Activated T-cell treated with anti-CD3 and anti-CD28 coated beads, Interleukin-2, amount 50 U/mL, for 72 hours (primary cell): ENCODE measurements at regions not wholly inside any gene's neighbourhood (a gene's known extent, or its start where the extent isn't known, plus 50 kb on each side); places are given as distances from the start of the nearest gene placed in this dataset.
A peak's percentile ranks its signal among the peaks of the same experiment; 100 is the strongest.

Experiments
- ATAC-seq, 2 donors: fragments of 150-1000 bp; cut with Tn5 transposase; replicated peaks in 1 of 2; 2 replicates each; pipeline ENCODE4 v1.10.0; 2021; ENCODE audit warnings: moderate library complexity in 2 of 2, mild to moderate bottlenecking in 1 of 2
- DNase-seq, 2 donors: peaks; one replicate each; pipeline ENCODE4 v3.0.0; 2021 to 2022; ENCODE audit warnings: mixed read lengths in 1 of 2
- H3K27ac Mint-ChIP-seq: one replicate; pipeline ENCODE4 v1.8.0; 2022; ENCODE audit warnings: mild to moderate bottlenecking, moderate library complexity, mixed read lengths
- H3K27me3 Mint-ChIP-seq: one replicate; pipeline ENCODE4 v1.8.0; 2022; ENCODE audit warnings: low read depth, mixed read lengths
- H3K36me3 Mint-ChIP-seq, 2 donors: one replicate each; pipeline ENCODE4 v1.8.0; 2022; ENCODE audit warnings: mixed read lengths in 2 of 2, mild to moderate bottlenecking in 1 of 2; ENCODE audit not compliant: insufficient read depth in 2 of 2
- H3K4me1 Mint-ChIP-seq: one replicate; pipeline ENCODE4 v1.8.0; 2022; ENCODE audit warnings: low read depth, mixed read lengths
- H3K4me3 Mint-ChIP-seq, 2 donors: one replicate each; pipeline ENCODE4 v1.8.0; 2022; ENCODE audit warnings: mild to moderate bottlenecking in 2 of 2, mixed read lengths in 2 of 2, moderate library complexity in 2 of 2
- H3K9me3 Mint-ChIP-seq, 2 donors: one replicate each; pipeline ENCODE4 v1.8.0; 2022; ENCODE audit warnings: mixed read lengths in 2 of 2

DNA sequence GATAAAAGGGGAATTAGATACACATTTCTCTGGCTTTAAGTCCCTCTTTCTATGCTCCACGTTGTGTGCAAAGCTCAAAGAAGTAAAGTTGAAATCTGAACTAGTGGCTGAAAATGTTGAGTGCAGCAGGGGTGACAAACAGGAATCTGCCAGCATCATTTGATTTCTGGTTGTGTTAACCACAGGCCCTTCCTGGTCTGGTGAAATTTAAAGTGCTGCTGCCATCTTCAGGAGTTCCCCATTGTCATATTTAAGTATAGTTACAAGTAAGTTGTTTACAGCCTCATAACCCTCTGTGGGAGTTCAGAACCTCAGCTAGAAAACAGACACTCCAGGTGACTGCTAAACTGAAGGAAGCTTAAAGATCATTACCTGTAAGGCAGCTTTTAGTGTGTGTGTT, 90.9 kb upstream of the CCDC196 start:
- DNase-seq = peak; percentile 22 to 30
- Mint-ChIP-seq H3K36me3 (no peaks in the 10 kb centered on the region), H3K4me1 (peaks cover 10% of the 10 kb centered on the region), H3K9me3 (no peaks in the 10 kb centered on the region), H3K27ac (peak overlapping the region; percentile 52), H3K4me3 (no peak overlapping the region), H3K27me3 (peaks cover 13% of the 10 kb centered on the region)
- ATAC-seq = peak; percentile 80 to 88

DNA sequence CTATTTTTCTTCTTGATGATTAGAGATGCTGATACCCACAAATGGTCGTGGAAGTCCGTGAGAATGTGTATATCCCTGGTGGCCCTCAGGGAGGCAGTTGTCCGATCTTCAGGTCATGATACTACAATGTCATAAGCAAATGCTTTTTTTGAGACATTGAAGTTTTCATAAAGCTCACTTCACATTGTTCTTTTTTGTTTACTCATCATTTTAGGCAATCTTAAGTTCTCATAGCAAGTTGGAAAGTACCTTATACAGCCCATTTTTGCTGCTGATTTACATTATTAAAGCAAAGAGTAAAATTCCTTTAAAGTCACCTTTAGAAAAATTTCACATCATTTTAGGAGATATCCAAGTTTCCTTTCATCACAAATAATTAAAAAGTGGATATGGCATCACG, 90.0 kb upstream of the CCDC196 start:
- H3K27me3 Mint-ChIP-seq = peaks cover 13% of the 10 kb centered on the region
- ATAC-seq = no peak

DNA sequence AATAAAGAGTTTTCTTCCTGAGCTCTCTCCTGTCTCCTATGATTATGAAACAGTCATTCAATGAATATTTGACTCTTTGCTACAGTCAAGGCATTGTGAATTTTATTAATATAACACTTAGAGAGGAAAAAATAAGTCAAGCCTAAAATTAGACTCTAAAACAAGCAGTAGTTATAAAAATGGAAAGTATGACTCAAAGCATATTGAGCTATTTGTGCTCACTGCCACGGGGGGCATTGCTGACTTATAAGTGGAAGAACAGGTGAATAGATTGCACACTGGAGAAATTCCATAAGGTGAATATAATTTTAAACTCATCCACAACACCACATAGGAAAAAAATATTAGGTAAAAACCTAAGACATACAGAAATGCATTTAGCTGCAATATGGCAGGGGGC, 87.7 kb upstream of the CCDC196 start:
- no peak overlapping the region for H3K27ac Mint-ChIP-seq
- H3K27me3 Mint-ChIP-seq = no peaks in the 10 kb centered on the region
- no peak overlapping the region for H3K4me3 Mint-ChIP-seq
- H3K4me1 Mint-ChIP-seq = peaks cover 10% of the 10 kb centered on the region
- DNase-seq (no peak), ATAC-seq (no peak)
- H3K9me3 Mint-ChIP-seq = no peaks in the 10 kb centered on the region
- no peaks in the 10 kb centered on the region for H3K36me3 Mint-ChIP-seq

More for the DNA sequence above, 90.0 kb upstream of the CCDC196 start:
- DNase-seq = no peak
- Mint-ChIP-seq H3K9me3 (no peaks in the 10 kb centered on the region), H3K4me3 (no peak overlapping the region), H3K36me3 (no peaks in the 10 kb centered on the region), H3K4me1 (peaks cover 10% of the 10 kb centered on the region), H3K27ac (no peak overlapping the region)

DNA sequence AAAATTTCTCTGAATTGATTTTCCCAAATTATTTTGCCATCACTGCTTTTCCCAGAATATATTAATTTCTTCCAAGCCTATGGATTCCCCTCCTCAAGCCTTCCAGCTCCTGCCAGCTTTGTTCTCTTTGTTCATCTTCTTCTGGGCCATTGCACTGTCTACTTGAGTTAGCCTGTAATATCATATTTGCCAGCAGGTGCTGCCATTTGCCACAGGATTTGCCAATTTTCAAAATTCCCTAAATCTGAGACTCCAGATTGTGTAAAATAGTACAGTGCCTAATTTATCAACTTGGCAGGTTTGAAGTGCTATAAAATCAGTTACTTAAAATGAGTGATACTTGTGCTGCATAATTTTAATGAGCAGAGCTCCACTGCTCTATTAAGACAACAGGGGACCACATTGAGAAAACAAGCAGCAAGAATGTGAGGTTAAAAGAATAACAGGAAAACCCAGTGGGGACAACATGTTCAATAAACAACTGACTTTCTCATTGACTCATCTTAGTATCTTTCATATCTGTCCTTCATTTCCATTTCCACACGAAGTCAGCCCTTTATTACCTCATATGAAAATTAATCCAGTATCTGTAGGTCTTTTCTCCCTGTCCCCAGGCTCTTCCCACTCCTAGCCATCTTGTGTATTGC, 84.6 kb upstream of the CCDC196 start:
- H3K36me3 Mint-ChIP-seq = no peaks in the 10 kb centered on the region
- H3K27ac Mint-ChIP-seq = no peak overlapping the region
- no peak for ATAC-seq
- H3K4me3 Mint-ChIP-seq = no peak overlapping the region
- H3K9me3 Mint-ChIP-seq = no peaks in the 10 kb centered on the region
- no peak for DNase-seq
- no peaks in the 10 kb centered on the region for H3K27me3 Mint-ChIP-seq
- H3K4me1 Mint-ChIP-seq = no peaks in the 10 kb centered on the region

DNA sequence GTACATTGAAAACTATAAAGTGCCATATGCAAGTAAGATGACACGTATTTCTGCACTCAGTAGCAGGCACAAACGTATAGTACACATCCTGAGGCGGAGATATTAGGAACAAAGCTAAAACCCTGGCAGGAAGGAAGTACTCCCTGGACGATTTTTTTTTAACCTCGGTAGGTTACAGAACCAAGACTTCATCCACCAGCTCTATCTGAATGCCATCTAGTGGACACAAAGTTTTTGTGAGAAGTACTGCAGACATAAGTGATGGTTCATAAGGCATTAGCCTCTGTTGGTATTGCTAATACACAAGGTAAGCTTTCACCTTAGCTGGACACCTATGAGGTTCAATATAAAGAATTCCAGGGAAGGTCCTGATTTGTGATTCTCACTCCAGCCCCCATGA, 83.0 kb upstream of the CCDC196 start:
- DNase-seq (no peak), ATAC-seq (no peak)
- H3K4me3 Mint-ChIP-seq = peak overlapping the region in 1 of 2 donors; percentile 11
- no peaks in the 10 kb centered on the region for H3K9me3 Mint-ChIP-seq
- no peaks in the 10 kb centered on the region for H3K27me3 Mint-ChIP-seq
- H3K36me3 Mint-ChIP-seq = no peaks in the 10 kb centered on the region
- no peak overlapping the region for H3K27ac Mint-ChIP-seq
- no peaks in the 10 kb centered on the region for H3K4me1 Mint-ChIP-seq

DNA sequence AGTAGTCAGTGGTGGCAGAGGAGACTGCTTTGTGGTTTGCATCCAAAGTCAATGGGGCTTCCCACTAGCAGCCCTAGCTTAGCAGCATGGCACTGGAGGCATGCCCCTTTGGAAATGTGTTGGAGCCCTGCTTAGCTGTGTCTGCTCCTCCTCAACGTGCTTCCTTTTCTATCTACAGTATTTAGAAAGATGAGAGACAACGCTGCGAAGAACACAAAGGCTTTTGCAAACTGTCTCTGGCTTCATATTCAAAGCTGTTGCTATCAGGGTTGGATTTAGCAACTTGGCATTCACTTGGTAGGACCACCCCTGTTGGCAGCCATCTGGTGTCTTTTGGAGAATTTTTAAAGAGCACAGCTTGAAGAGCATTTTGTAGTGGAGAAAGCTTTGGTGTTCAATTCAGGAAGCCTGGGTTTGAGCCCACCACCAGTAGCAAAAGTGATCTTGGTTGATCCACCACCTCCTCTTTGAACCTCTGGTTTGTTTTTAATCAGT, 82.1 kb upstream of the CCDC196 start:
- H3K4me1 Mint-ChIP-seq = no peaks in the 10 kb centered on the region
- no peak for DNase-seq

DNA sequence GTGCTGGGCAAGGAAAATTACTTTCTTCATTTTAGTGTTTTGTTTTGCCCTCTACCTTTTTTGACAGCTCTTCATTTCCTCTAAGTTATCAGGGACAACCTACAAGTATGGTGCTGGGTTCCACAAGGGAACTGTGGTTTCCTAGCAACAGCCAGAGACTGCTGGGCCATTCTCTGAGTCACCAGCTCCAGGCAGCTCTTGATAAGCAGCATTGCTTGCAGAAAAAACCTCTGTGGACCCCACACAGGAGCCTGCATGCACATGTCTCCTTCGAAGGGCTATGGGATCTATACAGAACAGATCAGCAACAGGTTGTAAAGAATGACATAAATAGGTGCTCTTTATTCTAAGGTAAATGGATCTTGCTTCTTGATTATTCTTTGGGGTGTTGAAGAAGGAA, 81.0 kb upstream of the CCDC196 start:
- Mint-ChIP-seq H3K4me3 (no peak overlapping the region), H3K27me3 (no peaks in the 10 kb centered on the region), H3K9me3 (no peaks in the 10 kb centered on the region), H3K4me1 (no peaks in the 10 kb centered on the region), H3K36me3 (no peaks in the 10 kb centered on the region), H3K27ac (no peak overlapping the region)
- ATAC-seq (no peak), DNase-seq (no peak)

More for the DNA sequence above, 82.1 kb upstream of the CCDC196 start:
- Mint-ChIP-seq H3K27ac (no peak overlapping the region), H3K4me3 (no peak overlapping the region), H3K9me3 (no peaks in the 10 kb centered on the region), H3K36me3 (no peaks in the 10 kb centered on the region), H3K27me3 (no peaks in the 10 kb centered on the region)
- no peak for ATAC-seq

DNA sequence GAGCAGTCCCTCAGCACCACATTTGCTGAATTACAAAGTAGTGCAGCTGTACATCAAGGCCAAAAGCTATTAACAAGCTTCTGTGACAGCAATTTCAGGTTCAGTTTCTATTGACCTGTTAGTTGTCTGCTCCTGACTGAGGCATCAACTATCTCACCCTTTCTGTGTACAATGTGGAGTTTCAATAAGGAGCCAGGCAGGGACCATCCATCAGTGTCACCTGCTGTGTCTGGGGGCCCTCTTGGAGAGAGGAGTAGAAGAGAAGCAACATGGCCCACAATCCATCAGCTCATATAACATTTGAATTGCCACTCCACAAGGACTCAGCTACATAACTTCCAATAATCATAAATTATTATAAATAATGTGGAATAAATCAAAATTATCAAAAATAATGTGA, 72.3 kb upstream of the CCDC196 start:
- ATAC-seq (no peak), DNase-seq (no peak)
- H3K27me3 Mint-ChIP-seq = no peaks in the 10 kb centered on the region
- no peaks in the 10 kb centered on the region for H3K36me3 Mint-ChIP-seq
- H3K27ac Mint-ChIP-seq = no peak overlapping the region
- no peaks in the 10 kb centered on the region for H3K9me3 Mint-ChIP-seq
- H3K4me1 Mint-ChIP-seq = no peaks in the 10 kb centered on the region
- no peak overlapping the region for H3K4me3 Mint-ChIP-seq

DNA sequence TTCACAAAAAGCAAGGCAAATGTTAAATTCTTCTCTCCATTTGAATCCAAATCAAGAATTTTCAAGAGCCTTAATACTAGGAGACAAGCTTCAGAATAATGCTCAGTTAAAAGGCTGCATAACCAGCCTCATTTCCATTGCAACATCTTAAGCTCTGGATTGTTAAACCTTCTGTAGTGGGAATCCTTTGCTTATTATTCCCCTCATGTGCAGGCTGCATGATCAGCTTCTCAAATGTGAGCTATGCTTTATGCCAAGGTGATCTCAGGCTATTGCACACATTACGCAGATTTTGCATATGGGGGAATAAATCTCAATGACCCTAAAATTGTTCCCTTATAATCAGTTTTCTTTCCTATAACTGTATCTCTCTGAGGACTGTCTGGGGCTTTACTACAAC, 71.7 kb upstream of the CCDC196 start:
- H3K27ac Mint-ChIP-seq = no peak overlapping the region
- no peaks in the 10 kb centered on the region for H3K9me3 Mint-ChIP-seq
- no peak for ATAC-seq
- no peaks in the 10 kb centered on the region for H3K4me1 Mint-ChIP-seq
- H3K27me3 Mint-ChIP-seq = no peaks in the 10 kb centered on the region
- H3K36me3 Mint-ChIP-seq = no peaks in the 10 kb centered on the region
- no peak for DNase-seq
- no peak overlapping the region for H3K4me3 Mint-ChIP-seq

DNA sequence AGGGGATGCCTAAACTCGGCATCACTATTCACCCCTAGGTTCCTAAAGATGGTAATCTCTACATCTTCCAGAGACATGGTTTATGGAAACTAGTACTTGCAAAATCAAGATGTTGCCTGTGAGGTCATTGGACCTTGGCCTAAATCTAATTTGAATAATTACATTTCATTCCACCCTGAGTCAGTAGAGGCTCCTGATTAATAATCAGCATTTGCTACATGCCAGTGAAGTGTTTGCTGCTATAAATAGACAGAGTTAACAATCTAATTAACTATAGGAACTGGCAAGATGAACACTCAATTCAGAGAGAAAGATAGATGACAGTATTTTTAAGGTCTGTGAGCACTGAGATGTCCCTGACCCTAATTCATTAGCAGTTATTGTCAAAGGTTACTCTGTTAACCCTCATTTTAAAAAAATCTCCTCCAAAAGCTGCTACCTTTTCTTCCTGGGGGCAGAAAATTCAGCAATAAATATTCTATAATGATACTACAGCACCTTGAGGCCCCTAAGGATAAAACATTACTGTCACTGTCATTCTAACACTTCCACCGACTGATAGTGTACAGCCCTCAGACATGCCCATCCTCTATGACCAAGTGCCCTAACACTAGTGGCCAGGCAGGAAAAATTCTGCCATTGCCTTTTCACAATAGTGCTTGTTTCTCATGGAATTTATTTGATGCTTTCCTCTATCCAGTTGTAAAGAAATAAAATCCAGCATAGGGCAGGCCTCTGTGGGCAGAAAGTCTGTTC, 65.7 kb upstream of the CCDC196 start:
- no peaks in the 10 kb centered on the region for H3K36me3 Mint-ChIP-seq
- H3K4me3 Mint-ChIP-seq = no peak overlapping the region
- H3K27me3 Mint-ChIP-seq = no peaks in the 10 kb centered on the region
- no peaks in the 10 kb centered on the region for H3K4me1 Mint-ChIP-seq
- no peak overlapping the region for H3K27ac Mint-ChIP-seq
- no peak for ATAC-seq
- no peaks in the 10 kb centered on the region for H3K9me3 Mint-ChIP-seq
- no peak for DNase-seq

DNA sequence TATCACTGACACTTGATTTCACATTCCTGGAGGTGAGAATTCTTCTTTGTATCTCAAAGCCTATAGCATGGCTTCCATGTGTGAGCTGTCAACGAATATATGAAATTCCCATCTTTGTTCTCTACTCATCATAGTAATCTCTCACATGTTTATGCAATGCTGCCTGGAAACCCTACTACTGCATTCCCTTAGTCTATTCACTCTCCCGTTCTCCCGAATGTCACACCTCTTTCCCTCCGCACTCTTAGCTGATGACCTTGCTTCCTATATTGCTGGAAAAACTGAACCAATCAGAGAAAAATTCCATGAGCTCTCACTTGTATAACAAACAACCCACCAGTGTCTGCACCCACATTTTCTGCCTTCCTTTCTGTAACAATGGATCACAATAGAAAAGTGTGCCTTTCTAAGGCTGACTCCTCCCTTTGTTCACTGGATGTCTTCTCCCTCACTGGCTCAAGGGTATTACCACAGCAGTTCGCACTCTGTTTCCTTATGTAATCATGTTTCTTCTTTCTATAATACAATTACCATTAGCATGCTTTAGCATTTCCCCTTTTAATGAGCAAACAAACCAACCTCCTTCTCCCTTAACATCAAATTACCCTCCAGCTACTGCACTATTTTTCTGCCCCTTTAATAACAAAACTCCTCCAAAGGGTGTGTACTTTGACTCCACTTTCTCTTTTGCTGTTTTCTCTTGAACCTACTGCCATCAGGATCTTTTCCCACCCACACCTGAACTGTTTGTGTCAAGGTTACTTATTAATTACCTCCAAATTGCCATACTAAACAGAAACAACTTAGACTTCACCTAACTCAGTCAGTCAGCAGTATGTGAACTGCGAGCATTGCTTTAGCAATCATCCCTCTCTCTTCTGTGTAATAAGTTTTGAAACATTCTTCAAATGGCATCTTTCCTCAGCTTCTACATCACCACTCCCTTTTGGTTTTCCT, 63.9 kb upstream of the CCDC196 start:
- ATAC-seq (no peak), DNase-seq (no peak)
- Mint-ChIP-seq H3K9me3 (no peaks in the 10 kb centered on the region), H3K4me1 (no peaks in the 10 kb centered on the region), H3K36me3 (no peaks in the 10 kb centered on the region), H3K27ac (no peak overlapping the region), H3K4me3 (no peak overlapping the region), H3K27me3 (no peaks in the 10 kb centered on the region)

DNA sequence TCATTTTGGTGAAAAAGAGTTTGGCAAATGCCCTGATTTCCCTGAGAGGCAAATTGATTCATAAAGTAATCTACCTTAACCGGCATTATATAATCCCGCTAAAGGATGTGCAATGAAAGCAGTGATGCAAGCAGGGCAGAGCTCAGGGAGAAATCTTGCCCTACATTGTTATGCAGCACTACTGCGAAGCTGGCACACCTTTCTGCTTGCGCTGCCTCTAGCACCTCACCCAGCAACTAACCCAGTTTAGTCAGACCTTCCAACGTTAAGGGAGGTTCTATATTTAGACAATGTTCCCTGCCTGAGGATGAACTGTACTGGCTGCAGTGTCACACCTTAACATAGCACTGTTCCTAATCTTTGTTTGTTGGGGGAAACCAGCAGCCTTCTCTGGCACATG, 60.8 kb upstream of the CCDC196 start:
- H3K4me1 Mint-ChIP-seq = no peaks in the 10 kb centered on the region
- ATAC-seq = no peak

DNA sequence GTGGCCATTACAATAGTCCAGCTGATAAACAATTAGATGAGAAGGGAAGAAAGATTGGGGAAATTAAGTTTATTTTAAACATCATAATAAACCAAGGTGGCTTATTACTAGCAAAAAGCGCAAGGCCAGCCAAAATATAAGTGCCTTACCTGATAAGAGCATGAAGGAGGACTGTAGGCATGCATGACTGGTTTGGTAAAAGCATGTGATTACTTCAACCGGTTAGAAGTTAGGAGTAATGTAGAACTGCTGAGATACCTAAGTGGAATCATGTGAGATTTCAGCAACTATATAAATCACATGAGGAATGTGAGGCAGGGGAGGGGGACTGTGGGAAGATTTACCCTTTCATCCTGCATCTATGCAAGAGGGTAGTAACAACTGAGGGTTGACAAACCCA, 59.7 kb upstream of the CCDC196 start:
- H3K27me3 Mint-ChIP-seq = no peaks in the 10 kb centered on the region
- H3K36me3 Mint-ChIP-seq = no peaks in the 10 kb centered on the region
- no peak overlapping the region for H3K27ac Mint-ChIP-seq
- DNase-seq (no peak), ATAC-seq (no peak)
- no peaks in the 10 kb centered on the region for H3K4me1 Mint-ChIP-seq
- H3K9me3 Mint-ChIP-seq = no peaks in the 10 kb centered on the region
- no peak overlapping the region for H3K4me3 Mint-ChIP-seq

More for the DNA sequence above, 60.8 kb upstream of the CCDC196 start:
- no peaks in the 10 kb centered on the region for H3K36me3 Mint-ChIP-seq
- no peaks in the 10 kb centered on the region for H3K9me3 Mint-ChIP-seq
- no peak overlapping the region for H3K4me3 Mint-ChIP-seq
- DNase-seq = no peak
- no peaks in the 10 kb centered on the region for H3K27me3 Mint-ChIP-seq
- no peak overlapping the region for H3K27ac Mint-ChIP-seq
